GM12873 (cell line): ENCODE measurements at regions not wholly inside any gene's neighbourhood (a gene's known extent, or its start where the extent isn't known, plus 50 kb on each side); places are given as distances from the start of the nearest gene placed in this dataset.

Experiments
- TF ChIP-seq, protein P1 (sequence below): IDR thresholded peaks from 2 replicates; pipeline ENCODE4 v1.5.1; 2012; ENCODE audit warnings: low read depth, mild to moderate bottlenecking, moderate library complexity, low read length, control low read depth; ENCODE audit not compliant: insufficient read depth; ENCODE audit errors: missing control alignments

DNA sequence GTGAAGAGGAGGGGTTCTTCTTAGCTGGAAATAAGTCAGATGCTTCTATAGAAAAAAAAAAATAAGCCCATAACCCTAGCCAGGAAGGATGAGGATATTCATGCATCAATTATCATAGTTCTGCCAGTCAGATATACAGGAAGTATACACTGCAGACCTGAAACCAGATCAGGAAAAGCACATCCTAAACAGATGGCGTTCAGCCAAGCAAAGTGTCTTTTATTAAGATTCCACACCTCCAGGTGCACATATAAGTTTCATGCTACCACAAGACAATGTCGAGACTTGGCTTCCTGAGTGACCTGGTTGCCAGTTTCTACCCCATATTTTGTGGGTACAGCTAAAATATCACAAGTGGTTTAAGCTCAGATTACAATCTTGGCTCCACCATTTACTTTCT, 108.3 kb downstream of the CETN3 start:
- TF ChIP-seq, protein P1, sequence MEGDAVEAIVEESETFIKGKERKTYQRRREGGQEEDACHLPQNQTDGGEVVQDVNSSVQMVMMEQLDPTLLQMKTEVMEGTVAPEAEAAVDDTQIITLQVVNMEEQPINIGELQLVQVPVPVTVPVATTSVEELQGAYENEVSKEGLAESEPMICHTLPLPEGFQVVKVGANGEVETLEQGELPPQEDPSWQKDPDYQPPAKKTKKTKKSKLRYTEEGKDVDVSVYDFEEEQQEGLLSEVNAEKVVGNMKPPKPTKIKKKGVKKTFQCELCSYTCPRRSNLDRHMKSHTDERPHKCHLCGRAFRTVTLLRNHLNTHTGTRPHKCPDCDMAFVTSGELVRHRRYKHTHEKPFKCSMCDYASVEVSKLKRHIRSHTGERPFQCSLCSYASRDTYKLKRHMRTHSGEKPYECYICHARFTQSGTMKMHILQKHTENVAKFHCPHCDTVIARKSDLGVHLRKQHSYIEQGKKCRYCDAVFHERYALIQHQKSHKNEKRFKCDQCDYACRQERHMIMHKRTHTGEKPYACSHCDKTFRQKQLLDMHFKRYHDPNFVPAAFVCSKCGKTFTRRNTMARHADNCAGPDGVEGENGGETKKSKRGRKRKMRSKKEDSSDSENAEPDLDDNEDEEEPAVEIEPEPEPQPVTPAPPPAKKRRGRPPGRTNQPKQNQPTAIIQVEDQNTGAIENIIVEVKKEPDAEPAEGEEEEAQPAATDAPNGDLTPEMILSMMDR: no peak

DNA sequence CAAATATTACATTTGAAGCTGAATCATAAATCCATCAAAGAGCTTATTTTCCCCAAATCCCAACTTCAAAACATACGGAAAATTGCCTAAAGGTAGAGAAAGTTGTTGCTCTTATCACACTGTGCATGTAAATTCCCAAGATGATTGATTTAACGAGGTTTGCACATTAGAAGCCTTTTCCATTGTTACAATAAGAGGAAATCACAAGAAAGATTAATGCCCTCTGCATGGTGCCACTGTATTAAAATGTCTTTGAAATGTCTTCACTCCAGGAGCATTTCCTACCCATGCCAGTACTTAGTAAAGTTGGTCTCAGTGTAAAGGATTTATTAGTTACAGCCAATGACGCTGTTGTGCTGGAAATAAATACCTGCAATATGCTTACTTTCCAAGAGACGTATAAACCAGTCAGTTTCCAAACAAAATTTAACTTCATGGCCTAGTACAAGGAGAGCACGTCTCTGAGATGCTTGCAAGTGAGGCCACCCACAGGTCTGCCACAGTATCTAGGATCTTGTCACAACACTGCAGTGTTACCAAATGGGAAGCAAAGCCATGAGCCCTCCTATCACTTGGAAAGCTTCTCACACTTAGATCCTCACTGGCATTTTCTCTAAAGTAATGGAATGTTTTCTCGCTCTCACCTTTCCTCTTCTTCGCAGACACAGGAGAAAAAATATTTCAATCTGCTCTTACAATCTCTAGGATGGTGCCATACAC, 112.4 kb downstream of the CETN3 start:
- TF ChIP-seq, protein P1: no peak

DNA sequence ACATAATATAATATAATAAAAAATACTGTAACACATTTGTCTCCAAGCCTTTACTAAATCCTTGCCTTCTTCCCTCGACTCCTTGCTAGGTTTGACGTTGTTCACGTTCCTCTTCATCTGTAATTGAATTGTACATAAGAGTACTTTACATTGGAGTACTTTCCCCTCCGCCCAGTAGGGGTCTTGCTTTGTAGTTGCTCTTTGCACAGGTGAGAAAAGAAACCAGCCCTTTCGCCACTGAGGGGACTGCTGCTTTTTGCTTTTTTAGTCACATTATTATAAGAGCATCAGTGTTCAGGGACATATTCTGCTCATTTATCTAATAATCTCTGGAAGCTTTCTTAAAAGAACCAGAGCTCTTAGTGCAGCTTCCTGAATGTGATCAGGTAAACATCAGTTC, 115.0 kb downstream of the CETN3 start:
- TF ChIP-seq, protein P1: peak; percentile 11

DNA sequence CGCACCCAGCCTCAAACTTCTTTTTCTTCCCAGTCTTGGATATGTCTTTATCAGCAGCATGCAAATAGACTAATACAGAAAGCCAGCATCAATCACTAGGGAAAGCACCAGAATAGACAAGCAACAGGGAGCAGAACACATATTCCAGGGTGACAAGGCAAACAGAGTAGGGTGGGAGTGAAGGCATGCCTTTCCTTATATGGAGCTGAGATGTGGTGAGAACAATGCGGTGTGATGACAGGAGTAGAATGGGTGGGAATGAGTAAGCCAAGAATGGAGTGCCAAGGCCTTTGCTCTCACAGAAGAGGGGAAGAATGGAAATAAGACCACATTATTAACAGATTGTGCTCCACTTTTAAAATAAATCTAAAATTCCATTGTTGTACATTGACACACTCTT, 115.6 kb downstream of the CETN3 start:
- TF ChIP-seq, protein P1: no peak

DNA sequence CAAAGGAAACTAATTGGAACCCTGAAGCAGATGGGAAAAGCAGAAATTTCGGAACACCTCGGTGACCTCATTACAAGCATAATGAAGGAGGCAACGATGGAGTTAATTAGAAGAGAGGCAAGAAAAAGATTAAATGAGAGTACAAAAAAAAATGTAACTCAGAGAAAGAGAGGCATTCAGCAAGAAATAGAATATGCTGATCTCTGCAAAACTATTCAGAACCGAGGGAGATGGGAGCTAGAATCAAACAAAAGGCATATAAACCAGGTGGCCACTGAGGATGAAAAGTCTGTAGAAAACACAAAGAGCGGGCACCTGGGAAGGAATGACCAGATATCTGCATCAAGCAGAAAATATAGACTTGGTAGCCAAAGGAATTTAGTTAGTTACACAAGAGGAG, 118.9 kb downstream of the CETN3 start:
- TF ChIP-seq, protein P1: no peak

DNA sequence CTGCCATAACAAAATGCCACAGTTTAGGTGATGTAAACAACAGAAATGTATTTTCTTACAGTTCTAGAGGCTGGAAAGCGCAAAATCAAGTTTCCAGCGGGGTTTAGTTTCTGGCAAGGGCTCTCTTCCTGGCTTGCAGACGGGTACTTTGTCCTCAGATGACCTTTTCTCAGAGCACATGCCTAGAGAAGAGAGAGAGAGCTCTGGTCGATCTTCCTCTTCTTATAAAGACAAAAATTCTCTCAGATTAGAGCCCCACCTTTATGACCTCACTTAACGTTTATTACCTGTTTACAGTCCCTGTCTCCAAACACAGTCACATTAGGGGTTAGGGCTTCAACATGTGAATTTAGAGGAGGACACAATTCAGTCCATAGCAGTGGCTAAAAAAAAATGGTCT, 119.7 kb downstream of the CETN3 start:
- TF ChIP-seq, protein P1: no peak

DNA sequence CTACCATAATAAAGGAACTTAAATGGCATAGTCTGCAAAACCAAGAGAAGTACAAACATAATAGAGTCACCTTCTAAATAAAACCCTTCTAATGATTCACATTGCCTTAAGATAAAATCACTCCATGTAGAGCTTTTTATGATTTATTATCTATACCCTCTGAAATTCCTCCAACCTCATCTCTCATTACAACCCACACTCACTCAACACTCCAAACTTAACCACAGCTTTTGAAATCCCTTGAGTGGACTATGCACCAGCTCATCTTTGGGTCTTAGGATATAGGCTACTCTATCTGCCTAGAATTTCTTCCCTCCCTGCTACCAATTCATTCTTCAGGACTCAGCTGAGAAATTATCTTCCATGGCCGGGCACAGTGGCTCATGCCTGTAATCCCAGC, 122.5 kb downstream of the CETN3 start:
- TF ChIP-seq, protein P1: no peak
